ENCODE measurements at regions not wholly inside any gene's neighbourhood (a gene's known extent, or its start where the extent isn't known, plus 50 kb on each side); places are given as distances from the start of the nearest gene placed in this dataset.

GRCh38 chr11:116611998-116612620 is 160.7 kb downstream of the BUD13 start:
- TF ChIP-seq CTCF (IDR thresholded peaks at IDR 0.05; ENCODE audit: low read depth, low read length, poor library complexity, severe bottlenecking) (no peak), EZH2phosphoT487 (IDR thresholded peaks at IDR 0.05; ENCODE audit: borderline replicate concordance, low read length) (no peak)

All from DOHH2 (cell line).